ENCODE measurements at regions not wholly inside any gene's neighbourhood (a gene's known extent, or its start where the extent isn't known, plus 50 kb on each side); places are given as distances from the start of the nearest gene placed in this dataset.

DNA sequence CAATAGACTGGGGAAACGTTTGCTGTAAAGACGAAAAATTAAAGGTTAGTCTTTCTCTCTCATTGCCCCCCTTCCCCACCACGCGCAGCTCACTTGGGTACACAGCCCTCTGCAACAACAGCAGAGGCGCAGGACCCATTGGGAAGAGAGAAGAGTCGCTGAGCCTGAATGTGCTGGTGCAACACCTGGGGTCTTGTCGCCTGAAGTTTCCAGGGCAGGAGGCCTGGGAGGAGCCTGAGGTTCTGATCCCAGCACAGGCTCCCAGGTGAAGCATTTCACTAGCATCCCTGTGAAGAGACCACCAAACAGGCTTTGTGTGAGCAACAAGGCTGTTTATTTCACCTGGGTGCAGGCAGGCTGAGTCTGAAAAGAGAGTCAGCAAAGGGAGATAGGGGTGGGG, 116.2 kb upstream of the NTM start:
- Histone ChIP-seq H3K27me3 (ENCODE audit: control insufficient read depth in 1 of 2, insufficient read depth in 2 of 2, low read length in 1 of 2) (no peaks in the 10 kb centered on the region), H3K4me3 (ENCODE audit: low read length in 2 of 2) (no peak overlapping the region), H3K9me3 (ENCODE audit: control insufficient read depth, low read length) (no peaks in the 10 kb centered on the region), H3K4me1 (ENCODE audit: control insufficient read depth in 1 of 2, insufficient read depth in 2 of 2, low read length in 2 of 2) (no peaks in the 10 kb centered on the region), H3K36me3 (ENCODE audit: control insufficient read depth in 1 of 2, insufficient read depth in 2 of 2, low read length in 1 of 2) (no peaks in the 10 kb centered on the region), H3K27ac (ENCODE audit: low read depth in 1 of 2, low read length in 2 of 2) (no peak overlapping the region)
- intact Hi-C loops (cut with DNase I): no loop called here
- DNase-seq: no peak
- 33 to 36% methylated on average over 7 of the region's 7 CpGs for WGBS, 2 donors
- ATAC-seq (ENCODE audit: low FRiP score): no peak

DNA sequence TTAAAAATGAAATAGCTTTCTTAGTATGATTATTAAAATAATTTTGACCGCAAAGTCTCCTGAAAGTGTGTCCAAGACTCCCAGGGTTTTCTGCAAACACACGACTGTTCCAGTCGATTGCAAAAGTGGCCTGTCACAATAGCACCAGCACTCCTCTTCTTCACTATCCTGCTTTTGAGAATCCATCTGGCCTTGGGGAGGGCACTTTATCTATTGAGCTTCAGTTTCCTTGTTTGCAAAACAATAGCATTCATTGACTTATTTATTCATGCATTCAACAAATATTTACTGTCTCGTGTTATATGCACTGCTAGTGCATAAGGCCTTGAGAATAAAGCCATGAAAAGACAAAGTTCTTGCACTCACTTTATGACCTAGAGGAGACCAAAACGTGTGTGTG, 96.2 kb upstream of the NTM start:
- no peaks in the 10 kb centered on the region for H3K9me3 ChIP-seq (ENCODE audit: control insufficient read depth, low read length)
- no peaks in the 10 kb centered on the region for H3K36me3 ChIP-seq (ENCODE audit: control insufficient read depth in 1 of 2, insufficient read depth in 2 of 2, low read length in 1 of 2)
- intact Hi-C loops (cut with DNase I): no loop called here
- no peaks in the 10 kb centered on the region for H3K27me3 ChIP-seq (ENCODE audit: control insufficient read depth in 1 of 2, insufficient read depth in 2 of 2, low read length in 1 of 2)
- DNase-seq (no peak), ATAC-seq (ENCODE audit: low FRiP score) (no peak)
- 63 to 67% methylated on average over 5 of the region's 5 CpGs for WGBS, 2 donors
- no peaks in the 10 kb centered on the region for H3K4me1 ChIP-seq (ENCODE audit: control insufficient read depth in 1 of 2, insufficient read depth in 2 of 2, low read length in 2 of 2)
- H3K27ac ChIP-seq (ENCODE audit: low read depth in 1 of 2, low read length in 2 of 2): no peak overlapping the region
- no peak overlapping the region for H3K4me3 ChIP-seq (ENCODE audit: low read length in 2 of 2)

DNA sequence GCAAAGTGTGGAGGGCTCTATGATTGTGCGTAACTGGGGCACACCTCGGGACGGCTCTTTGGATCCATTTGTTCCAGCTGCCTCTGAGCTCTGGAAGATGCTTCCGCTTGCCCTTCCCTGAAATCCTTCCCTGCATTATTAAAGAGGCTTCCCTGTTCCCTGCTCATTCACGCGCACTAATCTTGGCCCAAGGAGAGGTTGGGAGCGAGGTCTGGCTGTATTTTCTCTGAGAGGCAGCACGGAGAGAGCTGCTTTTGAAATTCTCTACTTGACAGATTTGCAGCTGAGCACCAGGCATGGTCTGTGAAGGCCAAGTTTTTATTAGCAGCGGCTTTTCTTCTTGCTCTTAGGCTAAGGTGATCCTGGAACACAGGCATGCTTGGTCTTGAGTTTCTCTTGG, 94.8 kb upstream of the NTM start:
- no peaks in the 10 kb centered on the region for H3K27me3 ChIP-seq (ENCODE audit: control insufficient read depth in 1 of 2, insufficient read depth in 2 of 2, low read length in 1 of 2)
- H3K27ac ChIP-seq (ENCODE audit: low read depth in 1 of 2, low read length in 2 of 2): no peak overlapping the region
- H3K4me1 ChIP-seq (ENCODE audit: control insufficient read depth in 1 of 2, insufficient read depth in 2 of 2, low read length in 2 of 2): no peaks in the 10 kb centered on the region
- DNase-seq (no peak), ATAC-seq (ENCODE audit: low FRiP score) (no peak)
- no peak overlapping the region for H3K4me3 ChIP-seq (ENCODE audit: low read length in 2 of 2)
- peaks cover 3% of the 10 kb centered on the region for H3K9me3 ChIP-seq (ENCODE audit: control insufficient read depth, low read length)
- intact Hi-C loops (cut with DNase I): no loop called here
- no peaks in the 10 kb centered on the region for H3K36me3 ChIP-seq (ENCODE audit: control insufficient read depth in 1 of 2, insufficient read depth in 2 of 2, low read length in 1 of 2)
- WGBS, 2 donors: 47 to 50% methylated on average over 9 of the region's 9 CpGs

DNA sequence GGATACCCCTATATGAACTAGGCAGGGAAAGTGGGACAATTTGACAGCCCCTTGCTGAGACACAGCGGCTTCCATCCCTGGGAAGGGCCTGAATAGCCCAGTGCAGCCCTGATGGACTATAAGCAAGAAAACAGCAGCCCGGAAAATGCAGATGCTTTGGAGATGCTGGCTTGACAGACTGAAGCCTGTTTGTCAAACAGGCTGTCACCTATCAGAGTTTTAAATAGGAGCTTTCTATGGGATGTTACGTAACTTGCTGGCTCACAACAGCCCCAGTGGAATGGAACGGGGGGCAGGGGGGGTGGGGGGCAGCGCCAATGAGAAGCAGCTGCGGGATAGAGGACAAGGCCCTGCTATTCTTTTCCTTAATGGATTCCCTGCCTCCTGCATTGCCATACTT, 91.9 kb upstream of the NTM start:
- H3K27ac ChIP-seq (ENCODE audit: low read depth in 1 of 2, low read length in 2 of 2): no peak overlapping the region
- no peaks in the 10 kb centered on the region for H3K36me3 ChIP-seq (ENCODE audit: control insufficient read depth in 1 of 2, insufficient read depth in 2 of 2, low read length in 1 of 2)
- H3K4me3 ChIP-seq (ENCODE audit: low read length in 2 of 2): no peak overlapping the region
- H3K9me3 ChIP-seq (ENCODE audit: control insufficient read depth, low read length): peaks cover 3% of the 10 kb centered on the region
- no peaks in the 10 kb centered on the region for H3K4me1 ChIP-seq (ENCODE audit: control insufficient read depth in 1 of 2, insufficient read depth in 2 of 2, low read length in 2 of 2)
- H3K27me3 ChIP-seq (ENCODE audit: control insufficient read depth in 1 of 2, insufficient read depth in 2 of 2, low read length in 1 of 2): no peaks in the 10 kb centered on the region
- intact Hi-C loops (cut with DNase I): no loop called here
- WGBS, 2 donors: 73 to 76% methylated on average over 6 of the region's 6 CpGs
- DNase-seq (no peak), ATAC-seq (ENCODE audit: low FRiP score) (no peak)

DNA sequence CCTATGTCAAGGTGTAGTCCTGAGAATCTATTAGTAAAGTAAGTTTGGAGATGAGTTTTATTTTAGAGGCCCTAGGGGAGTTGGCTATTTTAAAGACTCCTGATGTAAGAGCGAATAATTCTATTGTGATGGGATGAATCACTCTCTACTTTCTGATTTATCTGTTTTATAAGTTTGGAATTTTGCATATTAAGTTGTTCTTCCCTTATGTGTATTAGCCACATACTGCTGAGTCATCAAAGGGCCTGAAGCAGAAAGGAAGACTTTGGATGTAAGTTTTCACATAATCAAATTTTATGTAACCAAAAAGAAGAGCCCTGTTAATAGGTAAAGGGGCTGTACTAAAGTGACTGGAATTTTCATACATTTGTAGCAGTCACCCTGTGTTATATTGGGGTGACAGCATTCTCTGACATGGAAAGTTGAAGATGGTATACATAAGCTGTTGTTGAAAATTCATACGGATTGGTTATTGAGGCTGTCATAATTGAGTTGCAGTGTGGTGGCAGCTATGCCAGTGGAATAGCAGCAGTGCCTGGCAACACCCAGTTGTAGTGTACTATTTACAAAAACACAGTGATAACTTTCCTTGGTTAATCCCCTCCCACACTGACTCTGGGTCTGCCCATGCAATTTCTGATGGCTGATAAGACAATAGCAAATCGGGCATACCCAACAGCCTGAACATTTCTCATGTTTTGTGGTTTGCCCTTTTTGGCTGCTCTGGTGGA, 90.6 kb upstream of the NTM start:
- Histone ChIP-seq H3K27ac (ENCODE audit: low read depth in 1 of 2, low read length in 2 of 2) (no peak overlapping the region), H3K4me1 (ENCODE audit: control insufficient read depth in 1 of 2, insufficient read depth in 2 of 2, low read length in 2 of 2) (no peaks in the 10 kb centered on the region), H3K36me3 (ENCODE audit: control insufficient read depth in 1 of 2, insufficient read depth in 2 of 2, low read length in 1 of 2) (no peaks in the 10 kb centered on the region), H3K27me3 (ENCODE audit: control insufficient read depth in 1 of 2, insufficient read depth in 2 of 2, low read length in 1 of 2) (no peaks in the 10 kb centered on the region), H3K9me3 (ENCODE audit: control insufficient read depth, low read length) (peaks cover 3% of the 10 kb centered on the region), H3K4me3 (ENCODE audit: low read length in 2 of 2) (no peak overlapping the region)
- ATAC-seq (ENCODE audit: low FRiP score): no peak
- intact Hi-C loops (cut with DNase I): no loop called here
- WGBS, 2 donors: 89 to 93% methylated on average over 3 of the region's 3 CpGs
- no peak for DNase-seq

DNA sequence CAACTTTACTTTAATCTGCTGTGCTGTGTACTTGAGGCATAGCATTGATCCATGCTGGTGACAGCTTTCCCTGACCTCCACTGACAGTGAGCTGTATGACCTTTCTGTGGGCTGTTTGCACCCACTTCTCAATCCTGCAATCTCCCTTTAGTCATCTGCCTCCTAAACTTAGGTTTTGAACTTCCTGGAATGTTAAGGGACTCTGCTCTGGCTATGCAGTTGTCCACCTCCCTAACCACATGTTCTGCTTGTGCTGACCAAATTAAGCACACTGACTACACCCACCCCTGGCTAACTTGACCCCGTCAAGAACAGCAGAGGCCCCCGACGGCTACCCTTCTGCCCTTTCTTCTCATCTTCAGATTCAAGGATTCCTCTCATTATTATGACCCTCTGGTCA, 89.1 kb upstream of the NTM start:
- no peak overlapping the region for H3K27ac ChIP-seq (ENCODE audit: low read depth in 1 of 2, low read length in 2 of 2)
- no peak for ATAC-seq (ENCODE audit: low FRiP score)
- no peaks in the 10 kb centered on the region for H3K27me3 ChIP-seq (ENCODE audit: control insufficient read depth in 1 of 2, insufficient read depth in 2 of 2, low read length in 1 of 2)
- no peak for DNase-seq
- intact Hi-C loops (cut with DNase I): no loop called here
- no peaks in the 10 kb centered on the region for H3K36me3 ChIP-seq (ENCODE audit: control insufficient read depth in 1 of 2, insufficient read depth in 2 of 2, low read length in 1 of 2)
- H3K4me3 ChIP-seq (ENCODE audit: low read length in 2 of 2): no peak overlapping the region
- WGBS, 2 donors: 89 to 90% methylated on average over 3 of the region's 3 CpGs
- peaks cover 3% of the 10 kb centered on the region for H3K9me3 ChIP-seq (ENCODE audit: control insufficient read depth, low read length)
- H3K4me1 ChIP-seq (ENCODE audit: control insufficient read depth in 1 of 2, insufficient read depth in 2 of 2, low read length in 2 of 2): no peaks in the 10 kb centered on the region

DNA sequence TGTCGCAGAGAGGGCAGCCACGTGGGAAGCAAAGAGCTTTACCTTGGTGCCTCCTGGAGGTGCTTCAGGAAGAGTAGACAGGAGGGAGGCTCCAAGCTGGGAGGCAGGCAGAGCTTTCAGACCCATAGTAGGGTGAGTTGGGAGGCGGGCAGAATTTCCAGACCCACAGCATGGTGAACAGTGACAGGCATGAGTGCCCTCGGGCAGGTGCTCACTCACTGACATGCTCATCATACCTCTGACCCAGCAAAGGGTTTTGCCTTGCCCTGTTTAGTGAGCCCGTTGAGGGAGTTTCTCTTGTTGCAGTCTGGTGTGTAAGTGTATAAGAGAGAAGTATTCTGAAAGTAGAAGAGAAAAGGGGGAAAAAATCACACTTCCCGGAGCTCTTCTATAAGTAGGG, 86.4 kb upstream of the NTM start:
- Histone ChIP-seq H3K36me3 (ENCODE audit: control insufficient read depth in 1 of 2, insufficient read depth in 2 of 2, low read length in 1 of 2) (no peaks in the 10 kb centered on the region), H3K27ac (ENCODE audit: low read depth in 1 of 2, low read length in 2 of 2) (no peak overlapping the region), H3K9me3 (ENCODE audit: control insufficient read depth, low read length) (peaks cover 3% of the 10 kb centered on the region), H3K4me3 (ENCODE audit: low read length in 2 of 2) (no peak overlapping the region), H3K27me3 (ENCODE audit: control insufficient read depth in 1 of 2, insufficient read depth in 2 of 2, low read length in 1 of 2) (no peaks in the 10 kb centered on the region), H3K4me1 (ENCODE audit: control insufficient read depth in 1 of 2, insufficient read depth in 2 of 2, low read length in 2 of 2) (no peaks in the 10 kb centered on the region)
- intact Hi-C loops (cut with DNase I): no loop called here
- WGBS, 2 donors: 79 to 86% methylated on average over 6 of the region's 6 CpGs
- DNase-seq (no peak), ATAC-seq (ENCODE audit: low FRiP score) (peak; percentile 44)

DNA sequence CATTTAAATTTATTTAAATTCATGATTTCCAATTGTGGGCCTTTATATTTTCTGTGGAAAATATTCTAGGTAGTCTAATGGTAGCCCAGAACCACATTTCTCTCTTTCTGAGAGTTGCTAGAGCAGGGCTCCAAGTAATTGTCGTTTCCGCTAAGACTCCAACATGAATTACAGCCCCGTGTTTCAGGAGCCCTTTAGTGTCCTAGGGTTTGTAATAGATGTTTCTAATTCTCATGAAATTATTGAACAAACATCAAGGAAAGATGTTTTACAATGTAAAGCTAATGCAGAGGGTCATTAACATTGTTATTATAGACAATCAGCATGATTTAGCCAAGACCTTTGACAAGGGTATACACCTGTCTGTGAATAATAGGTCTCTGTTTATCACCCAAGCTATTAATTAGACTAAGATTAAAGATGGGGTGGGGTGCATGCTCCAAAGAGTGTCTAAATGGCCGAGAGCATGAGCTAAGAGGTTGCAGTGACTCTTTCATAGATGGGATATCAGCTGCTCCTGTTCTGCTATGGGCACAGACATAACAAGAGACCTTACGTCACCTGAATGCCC, 81.8 kb upstream of the NTM start:
- no peak for DNase-seq
- intact Hi-C loops (cut with DNase I): no loop called here
- Histone ChIP-seq H3K4me3 (ENCODE audit: low read length in 2 of 2) (no peak overlapping the region), H3K4me1 (ENCODE audit: control insufficient read depth in 1 of 2, insufficient read depth in 2 of 2, low read length in 2 of 2) (no peaks in the 10 kb centered on the region), H3K9me3 (ENCODE audit: control insufficient read depth, low read length) (peaks cover 1% of the 10 kb centered on the region), H3K36me3 (ENCODE audit: control insufficient read depth in 1 of 2, insufficient read depth in 2 of 2, low read length in 1 of 2) (no peaks in the 10 kb centered on the region), H3K27me3 (ENCODE audit: control insufficient read depth in 1 of 2, insufficient read depth in 2 of 2, low read length in 1 of 2) (no peaks in the 10 kb centered on the region), H3K27ac (ENCODE audit: low read depth in 1 of 2, low read length in 2 of 2) (no peak overlapping the region)
- ATAC-seq (ENCODE audit: low FRiP score): no peak
- WGBS, 2 donors: 76 to 77% methylated on average over 5 of the region's 5 CpGs

DNA sequence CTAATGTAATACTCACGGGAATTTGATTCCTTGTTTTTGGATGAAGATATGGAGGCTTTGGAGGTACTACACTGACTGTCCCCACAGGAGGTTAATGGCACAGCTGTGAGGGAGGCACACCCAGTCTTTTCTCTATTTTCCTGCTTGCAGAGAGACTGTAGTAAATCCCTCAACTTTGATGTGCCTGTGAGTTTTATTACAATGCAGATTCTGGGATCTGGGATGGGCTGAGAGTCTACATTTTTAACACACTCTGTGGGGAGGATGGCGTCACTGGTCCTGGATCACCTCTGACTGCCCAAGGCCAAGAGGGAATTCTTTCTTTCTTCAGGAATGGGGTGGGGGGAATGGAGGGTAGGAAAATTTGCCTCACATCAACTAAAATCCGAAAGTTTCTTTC, 80.2 kb upstream of the NTM start:
- 20 to 26% methylated on average over 3 of the region's 3 CpGs for WGBS, 2 donors
- no peak overlapping the region for H3K4me3 ChIP-seq (ENCODE audit: low read length in 2 of 2)
- no peak overlapping the region for H3K27ac ChIP-seq (ENCODE audit: low read depth in 1 of 2, low read length in 2 of 2)

More for the DNA sequence above, 80.2 kb upstream of the NTM start:
- intact Hi-C loops (cut with DNase I): no loop called here
- no peaks in the 10 kb centered on the region for H3K27me3 ChIP-seq (ENCODE audit: control insufficient read depth in 1 of 2, insufficient read depth in 2 of 2, low read length in 1 of 2)
- H3K9me3 ChIP-seq (ENCODE audit: control insufficient read depth, low read length): peaks cover 1% of the 10 kb centered on the region
- H3K36me3 ChIP-seq (ENCODE audit: control insufficient read depth in 1 of 2, insufficient read depth in 2 of 2, low read length in 1 of 2): no peaks in the 10 kb centered on the region
- ATAC-seq (ENCODE audit: low FRiP score) (no peak), DNase-seq (no peak)
- no peaks in the 10 kb centered on the region for H3K4me1 ChIP-seq (ENCODE audit: control insufficient read depth in 1 of 2, insufficient read depth in 2 of 2, low read length in 2 of 2)
